OCI-LY3 (cell line): ENCODE measurements at regions not wholly inside any gene's neighbourhood (a gene's known extent, or its start where the extent isn't known, plus 50 kb on each side); places are given as distances from the start of the nearest gene placed in this dataset.

Source experiments
- EZH2phosphoT487 ChIP-seq: fragments of 200-600 bp; shearing (Covaris generic); IDR thresholded peaks from 2 replicates; pipeline ENCODE4 v1.6.1; 2018; ENCODE audit warnings: antibody characterized with exemption, mixed run types, low read depth
- TF ChIP-seq, protein P1 (sequence below): fragments of 200-600, 300-600 bp; sonication (generic); IDR thresholded peaks from 2 replicates; pipeline ENCODE4 v1.5.1; 2014; ENCODE audit warnings: antibody characterized with exemption, low read length, low read depth

GRCh38 chr7:46607176-46607575 lies 686.1 kb upstream of the IGFBP3 start:
- TF ChIP-seq, protein P1, sequence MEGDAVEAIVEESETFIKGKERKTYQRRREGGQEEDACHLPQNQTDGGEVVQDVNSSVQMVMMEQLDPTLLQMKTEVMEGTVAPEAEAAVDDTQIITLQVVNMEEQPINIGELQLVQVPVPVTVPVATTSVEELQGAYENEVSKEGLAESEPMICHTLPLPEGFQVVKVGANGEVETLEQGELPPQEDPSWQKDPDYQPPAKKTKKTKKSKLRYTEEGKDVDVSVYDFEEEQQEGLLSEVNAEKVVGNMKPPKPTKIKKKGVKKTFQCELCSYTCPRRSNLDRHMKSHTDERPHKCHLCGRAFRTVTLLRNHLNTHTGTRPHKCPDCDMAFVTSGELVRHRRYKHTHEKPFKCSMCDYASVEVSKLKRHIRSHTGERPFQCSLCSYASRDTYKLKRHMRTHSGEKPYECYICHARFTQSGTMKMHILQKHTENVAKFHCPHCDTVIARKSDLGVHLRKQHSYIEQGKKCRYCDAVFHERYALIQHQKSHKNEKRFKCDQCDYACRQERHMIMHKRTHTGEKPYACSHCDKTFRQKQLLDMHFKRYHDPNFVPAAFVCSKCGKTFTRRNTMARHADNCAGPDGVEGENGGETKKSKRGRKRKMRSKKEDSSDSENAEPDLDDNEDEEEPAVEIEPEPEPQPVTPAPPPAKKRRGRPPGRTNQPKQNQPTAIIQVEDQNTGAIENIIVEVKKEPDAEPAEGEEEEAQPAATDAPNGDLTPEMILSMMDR, result no peak
- no peak for TF ChIP-seq EZH2phosphoT487
